NOMO-1 treated with DMSO at 0.1 percent for 48 hours (cell line): ENCODE measurements at regions not wholly inside any gene's neighbourhood (a gene's known extent, or its start where the extent isn't known, plus 50 kb on each side); places are given as distances from the start of the nearest gene placed in this dataset.
A peak's percentile ranks its signal among the peaks of the same experiment; 100 is the strongest.

Experiments
- DNase-seq: peaks from one replicate; lab custom pipeline; 2025; ENCODE audit not compliant: unreplicated experiment; lab: John Stamatoyannopoulos, UW

DNA sequence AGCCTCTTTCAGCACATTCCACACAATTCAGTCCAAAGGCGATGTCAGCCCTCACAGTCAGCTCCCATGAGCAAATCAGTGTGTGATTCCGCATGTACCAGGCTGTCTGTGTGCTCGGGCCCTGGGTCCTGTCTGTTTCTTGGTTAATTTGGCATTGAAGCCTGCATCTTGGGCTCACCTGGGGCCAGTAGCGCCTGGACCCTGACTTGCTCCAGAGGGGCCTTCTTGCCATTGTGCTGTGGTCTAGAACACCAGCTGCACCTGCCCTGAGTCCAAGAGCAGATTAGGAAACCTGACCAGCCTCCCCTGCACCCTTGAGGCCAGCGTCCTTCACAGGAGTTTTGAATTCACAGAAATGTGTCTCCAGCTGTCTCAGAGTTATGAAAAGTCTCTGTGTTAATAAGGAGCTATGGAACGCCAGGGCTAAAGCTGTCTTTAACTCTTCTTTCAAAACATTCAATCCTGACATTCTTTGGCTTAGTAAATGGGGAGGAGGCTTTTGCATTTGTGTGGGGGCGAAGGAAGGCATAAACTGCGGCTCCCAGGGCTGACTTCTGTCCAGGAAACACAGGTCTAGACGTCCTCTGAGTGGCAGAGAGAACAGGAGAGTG is 102.2 kb downstream of the ARF6 start:
- DNase-seq = no peak

DNA sequence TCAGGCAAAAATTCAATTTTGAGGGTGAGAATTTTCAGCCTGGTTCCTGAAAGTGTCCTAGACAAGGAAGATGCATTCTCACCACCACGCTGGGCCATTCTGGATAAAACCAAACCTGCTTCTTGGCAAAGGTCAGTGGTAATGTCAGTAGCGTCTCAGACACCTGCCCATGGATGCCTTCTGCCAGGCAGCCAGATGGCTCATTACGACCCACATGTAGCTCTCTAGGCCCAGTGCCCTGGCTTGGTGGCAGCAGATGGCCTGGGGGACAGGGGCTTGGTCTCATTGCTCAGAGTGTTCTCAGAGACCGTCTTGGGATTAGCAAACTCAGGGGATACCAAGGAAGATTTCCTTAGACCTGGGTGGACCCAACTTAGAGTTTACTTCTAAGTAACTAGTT is 105.1 kb downstream of the ARF6 start:
- DNase-seq = no peak

DNA sequence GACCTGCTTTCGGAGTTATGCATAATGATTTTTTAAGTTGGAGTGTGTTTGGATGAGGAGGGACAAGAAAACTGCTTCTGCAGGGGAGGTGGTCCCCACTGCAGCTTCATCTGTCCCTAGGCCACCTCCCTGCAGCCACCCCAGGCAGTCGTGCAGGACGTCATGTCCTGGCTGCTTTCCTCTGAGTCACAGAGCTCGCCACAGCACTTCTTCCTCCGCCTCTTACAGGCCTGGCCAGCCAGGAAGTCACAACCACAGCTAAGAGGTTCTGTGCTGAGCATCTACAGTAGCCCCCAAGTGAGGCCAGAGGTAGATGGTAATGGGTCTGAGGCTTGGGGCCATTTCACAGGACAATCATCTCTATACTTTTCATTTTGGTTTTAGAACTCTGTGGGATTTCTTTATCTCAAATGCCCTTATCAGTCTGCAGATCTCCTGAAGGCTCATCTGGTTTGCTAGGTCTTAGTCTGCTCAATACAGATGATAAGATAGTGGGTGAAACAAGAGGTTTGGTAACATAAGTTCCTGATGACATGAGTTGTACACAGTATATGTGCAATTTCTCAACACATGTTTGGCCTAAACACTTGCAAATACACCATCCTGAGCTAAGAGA is 106.4 kb downstream of the ARF6 start:
- DNase-seq = peak; percentile 90

GRCh38 chr14:49999826-50000379 is 107.0 kb downstream of the ARF6 start:
- DNase-seq = no peak

GRCh38 chr14:50000380-50001150 is 107.7 kb downstream of the ARF6 start:
- DNase-seq = peak; percentile 52

DNA sequence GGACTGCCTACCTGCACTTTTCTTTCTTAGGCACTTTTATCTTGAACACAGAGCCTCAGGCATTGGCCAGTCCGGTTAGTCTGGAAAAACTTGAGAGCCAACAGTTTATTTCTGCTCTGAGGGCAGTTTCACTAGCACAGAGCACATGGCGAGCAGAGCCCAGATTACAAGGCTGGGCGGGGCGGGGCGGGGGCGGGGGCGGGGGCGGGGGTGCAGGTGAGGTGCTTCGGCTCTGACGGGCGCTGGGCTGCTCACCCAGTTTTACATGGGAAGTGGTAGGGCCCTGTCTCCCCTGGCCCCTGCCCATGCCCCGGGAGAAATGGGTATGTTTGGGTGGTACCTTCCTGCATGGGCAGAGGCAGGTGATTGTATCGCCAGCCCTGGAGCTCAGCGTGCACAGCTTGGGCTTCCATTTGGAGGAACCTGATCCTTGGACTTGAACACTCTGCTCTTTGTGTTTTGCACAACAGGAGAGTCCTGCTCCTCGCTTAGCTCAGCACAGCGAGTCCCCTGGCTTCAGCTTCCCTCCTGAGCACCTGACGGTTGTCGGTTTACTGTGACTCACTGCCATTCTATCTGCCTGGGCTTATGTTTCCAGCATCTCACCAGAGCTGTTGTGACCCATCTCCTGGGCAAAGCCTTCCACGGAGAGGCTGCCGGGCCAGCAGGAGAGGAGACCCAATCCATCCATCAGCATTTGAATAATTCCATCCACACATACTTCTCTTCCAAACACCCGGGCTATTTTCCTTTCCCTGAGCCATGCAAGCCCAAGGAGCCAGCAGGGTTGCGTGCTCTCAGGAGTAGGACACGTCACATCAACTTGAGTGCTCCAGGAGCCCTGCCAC is 108.5 kb downstream of the ARF6 start:
- peak; percentile 55 for DNase-seq

- DNase-seq = peak; percentile 26
These were observed 109.4 kb downstream of the ARF6 start for GRCh38 chr14:50001999-50002925.

- no peak for DNase-seq
These were observed 110.0 kb downstream of the ARF6 start for GRCh38 chr14:50002926-50003212.

GRCh38 chr14:50003213-50004021 is 110.5 kb downstream of the ARF6 start:
- peak; percentile 93 for DNase-seq

DNA sequence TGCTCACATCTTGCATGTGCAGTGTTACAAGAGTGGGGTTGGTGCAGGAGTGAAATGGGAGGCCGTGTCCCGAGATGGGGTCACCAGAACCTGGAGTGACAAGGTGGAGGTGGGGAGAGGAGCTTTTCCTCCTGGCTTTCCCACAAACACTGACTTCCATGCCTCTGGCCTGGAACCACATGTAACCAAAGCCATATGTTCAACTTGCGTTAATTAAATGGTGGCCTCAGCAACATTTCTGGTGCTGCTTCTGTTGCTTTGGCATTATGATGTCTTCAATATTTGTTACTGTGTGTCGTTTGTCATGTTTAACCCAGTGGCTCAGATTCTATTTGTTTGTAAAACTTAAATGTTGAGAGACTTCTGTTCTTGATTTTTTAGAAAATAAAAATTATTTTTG is 110.2 kb downstream of the VCPKMT start:
- no peak for DNase-seq

GRCh38 chr14:50007123-50007903 is 109.1 kb downstream of the VCPKMT start:
- DNase-seq = no peak

DNA sequence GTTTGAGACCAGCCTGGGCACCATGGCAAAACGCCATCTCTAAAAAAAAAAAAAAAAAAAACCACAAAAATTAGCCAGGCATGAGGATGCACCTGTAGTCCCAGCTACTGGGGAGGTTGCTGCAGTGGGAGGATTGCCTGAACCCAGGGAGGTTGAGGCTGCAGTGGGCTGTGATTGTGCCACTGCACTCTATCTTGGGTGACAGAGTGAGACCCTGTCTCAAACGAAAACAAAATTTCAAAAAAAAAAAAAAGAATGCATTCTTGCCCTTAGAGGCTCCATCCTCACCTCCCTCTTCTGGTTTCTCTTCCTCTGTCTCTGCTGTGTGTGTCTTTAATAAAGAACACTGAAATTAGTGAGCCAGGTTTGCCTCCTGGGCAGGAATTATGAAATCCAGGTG is 107.8 kb downstream of the VCPKMT start:
- DNase-seq = peak; percentile 36

- peak; percentile 43 for DNase-seq
These were observed 107.4 kb downstream of the VCPKMT start for GRCh38 chr14:50008974-50009373.

DNA sequence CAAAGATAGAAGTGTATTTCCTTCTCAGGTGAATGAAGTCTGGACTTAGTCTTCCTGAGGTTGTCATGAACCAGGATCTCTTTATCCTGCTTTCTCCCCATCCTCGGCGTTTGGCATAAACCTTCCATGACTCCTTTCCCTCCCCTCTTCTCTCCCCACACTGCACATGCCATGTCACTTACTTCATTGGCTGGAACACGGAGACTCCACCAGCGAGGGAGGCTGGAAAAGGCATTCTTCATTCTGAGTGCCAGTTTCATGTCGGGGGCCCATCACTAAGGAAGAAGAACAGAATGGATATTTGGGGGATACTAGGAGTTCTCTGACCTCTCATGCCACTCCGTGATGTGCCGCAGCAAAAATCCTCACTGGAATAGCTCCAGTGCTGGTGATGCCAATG is 105.6 kb downstream of the VCPKMT start:
- DNase-seq = no peak

DNA sequence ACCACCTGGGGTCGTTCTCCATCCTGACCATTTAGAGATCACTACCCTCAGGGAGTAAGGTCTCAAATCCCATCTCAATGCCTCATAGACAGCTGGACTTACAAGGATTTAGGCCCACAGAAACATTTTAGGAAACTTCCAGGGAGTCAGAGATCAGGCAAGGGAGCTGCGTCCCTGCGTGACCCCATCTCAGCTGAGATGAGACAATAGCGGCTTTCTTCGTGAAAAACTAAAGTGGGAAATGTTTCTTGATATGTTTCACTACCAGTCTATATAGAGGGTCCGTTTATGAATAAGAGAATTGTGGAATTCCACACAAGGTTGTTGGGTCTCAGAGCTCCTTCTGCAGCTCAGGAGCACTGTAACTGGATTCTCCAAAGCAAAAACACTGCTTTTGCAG is 105.1 kb downstream of the VCPKMT start:
- DNase-seq = no peak

- no peak for DNase-seq
These were observed 103.7 kb downstream of the VCPKMT start for GRCh38 chr14:50012644-50013043.

DNA sequence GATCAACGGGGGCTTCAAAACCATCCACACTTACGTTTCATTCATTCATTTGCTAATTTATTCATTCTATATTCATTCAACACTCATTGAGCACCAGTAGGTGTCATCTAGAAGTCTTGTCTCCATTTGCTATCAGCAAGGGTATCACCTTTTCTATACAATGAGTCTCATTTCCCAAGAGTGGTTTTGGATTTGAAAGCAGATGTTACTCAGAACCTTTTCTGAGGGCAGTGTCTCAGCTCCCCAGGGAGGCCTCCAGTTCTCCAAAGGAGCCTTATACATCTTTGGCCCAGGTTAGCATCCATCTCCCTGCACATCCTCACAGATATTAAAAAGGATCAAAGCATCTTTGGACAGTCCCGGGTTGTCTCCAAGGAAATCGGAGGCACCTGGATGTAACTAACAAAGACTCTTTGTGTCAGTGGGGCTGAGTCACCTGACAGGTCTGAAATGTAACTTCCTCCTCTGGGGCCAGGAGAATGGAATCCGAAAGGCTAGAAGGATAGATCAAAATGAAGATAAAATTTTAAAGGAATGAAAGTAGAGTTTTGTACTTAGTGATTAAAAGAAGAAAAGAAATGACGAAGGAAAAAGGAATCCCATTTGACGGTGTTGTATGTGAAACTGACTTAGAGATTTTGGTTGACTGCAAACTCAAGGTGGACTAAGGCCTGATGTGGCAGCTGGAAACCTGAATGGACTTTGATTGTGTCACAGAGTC is 103.0 kb downstream of the VCPKMT start:
- no peak for DNase-seq

DNA sequence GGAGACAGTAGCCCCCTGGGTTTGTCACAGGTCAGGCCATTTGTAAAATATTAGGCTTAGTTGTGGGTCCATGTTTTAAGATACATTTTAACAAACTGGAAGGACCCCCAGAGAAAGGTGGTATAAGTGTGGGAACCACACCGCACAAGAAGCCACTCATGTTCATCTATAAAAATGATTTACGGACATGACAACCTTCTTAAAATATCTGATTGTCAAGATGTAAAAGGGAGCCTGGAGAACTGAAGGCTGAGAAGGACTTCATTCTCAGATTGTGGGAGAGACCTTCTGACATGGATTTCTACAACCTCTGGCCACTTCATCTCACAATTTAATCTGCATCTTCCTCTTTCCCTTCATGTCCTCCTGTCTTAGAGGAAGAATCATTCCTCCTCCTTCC is 102.4 kb downstream of the VCPKMT start:
- DNase-seq = no peak
